ENCODE measurements at regions not wholly inside any gene's neighbourhood (a gene's known extent, or its start where the extent isn't known, plus 50 kb on each side); places are given as distances from the start of the nearest gene placed in this dataset.

DNA sequence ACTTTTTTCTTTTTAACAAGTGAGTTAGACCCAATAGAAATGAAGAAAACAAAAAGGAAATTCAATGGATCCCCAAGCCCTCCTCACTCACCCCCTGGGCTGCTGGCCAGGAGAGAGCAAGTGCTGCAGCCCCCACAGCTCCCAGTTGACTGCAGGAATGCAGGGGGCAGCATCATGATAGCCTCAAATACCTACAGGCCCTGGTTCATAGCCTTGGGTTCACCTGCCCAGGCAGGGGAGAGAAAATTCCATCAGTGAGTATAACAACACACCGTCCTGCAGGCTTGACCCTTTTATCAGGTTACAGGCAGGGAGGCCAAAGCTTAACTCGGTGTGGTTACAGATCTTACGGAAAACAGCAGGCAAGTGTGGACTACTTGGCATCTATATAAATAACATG is 76.3 kb downstream of the PHLDA1 start:
- no peak for DNase-seq (ENCODE audit: low read depth in 1 of 2, low spot score in 1 of 2)
- Histone ChIP-seq H3K27me3 (ENCODE audit: insufficient read depth, poor library complexity, severe bottlenecking) (no peaks in the 10 kb centered on the region), H3K27ac (replicated peaks) (no peak overlapping the region), H3K4me3 (replicated peaks; ENCODE audit: insufficient read depth, low read length) (no peak overlapping the region)
- TF ChIP-seq REST (IDR thresholded peaks at IDR 0.05; ENCODE audit: insufficient replicate concordance, low read depth) (no peak), GABPA (IDR thresholded peaks at IDR 0.05; ENCODE audit: low read depth) (no peak), SPI1 (IDR thresholded peaks at IDR 0.05; ENCODE audit: borderline replicate concordance, low read depth) (no peak), POLR2AphosphoS5 (IDR thresholded peaks at IDR 0.05; ENCODE audit: low read depth) (no peak)

GRCh38 chr12:75954749-75955148 is 76.8 kb downstream of the PHLDA1 start:
- no peak for TF ChIP-seq GABPA (IDR thresholded peaks at IDR 0.05; ENCODE audit: low read depth)
- TF ChIP-seq, protein P1, sequence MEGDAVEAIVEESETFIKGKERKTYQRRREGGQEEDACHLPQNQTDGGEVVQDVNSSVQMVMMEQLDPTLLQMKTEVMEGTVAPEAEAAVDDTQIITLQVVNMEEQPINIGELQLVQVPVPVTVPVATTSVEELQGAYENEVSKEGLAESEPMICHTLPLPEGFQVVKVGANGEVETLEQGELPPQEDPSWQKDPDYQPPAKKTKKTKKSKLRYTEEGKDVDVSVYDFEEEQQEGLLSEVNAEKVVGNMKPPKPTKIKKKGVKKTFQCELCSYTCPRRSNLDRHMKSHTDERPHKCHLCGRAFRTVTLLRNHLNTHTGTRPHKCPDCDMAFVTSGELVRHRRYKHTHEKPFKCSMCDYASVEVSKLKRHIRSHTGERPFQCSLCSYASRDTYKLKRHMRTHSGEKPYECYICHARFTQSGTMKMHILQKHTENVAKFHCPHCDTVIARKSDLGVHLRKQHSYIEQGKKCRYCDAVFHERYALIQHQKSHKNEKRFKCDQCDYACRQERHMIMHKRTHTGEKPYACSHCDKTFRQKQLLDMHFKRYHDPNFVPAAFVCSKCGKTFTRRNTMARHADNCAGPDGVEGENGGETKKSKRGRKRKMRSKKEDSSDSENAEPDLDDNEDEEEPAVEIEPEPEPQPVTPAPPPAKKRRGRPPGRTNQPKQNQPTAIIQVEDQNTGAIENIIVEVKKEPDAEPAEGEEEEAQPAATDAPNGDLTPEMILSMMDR (IDR thresholded peaks at IDR 0.05; ENCODE audit: insufficient read depth, low read length) = no peak
- TF ChIP-seq REST (IDR thresholded peaks at IDR 0.05; ENCODE audit: insufficient replicate concordance, low read depth) = no peak
- TF ChIP-seq POLR2AphosphoS5 (IDR thresholded peaks at IDR 0.05; ENCODE audit: low read depth) = no peak
- no peak for TF ChIP-seq SPI1 (IDR thresholded peaks at IDR 0.05; ENCODE audit: borderline replicate concordance, low read depth)
- DNase-seq (ENCODE audit: low read depth in 1 of 2, low spot score in 1 of 2) = no peak
- Histone ChIP-seq H3K27me3 (ENCODE audit: insufficient read depth, poor library complexity, severe bottlenecking) (no peaks in the 10 kb centered on the region), H3K27ac (replicated peaks) (no peak overlapping the region), H3K4me3 (replicated peaks; ENCODE audit: insufficient read depth, low read length) (no peak overlapping the region)

DNA sequence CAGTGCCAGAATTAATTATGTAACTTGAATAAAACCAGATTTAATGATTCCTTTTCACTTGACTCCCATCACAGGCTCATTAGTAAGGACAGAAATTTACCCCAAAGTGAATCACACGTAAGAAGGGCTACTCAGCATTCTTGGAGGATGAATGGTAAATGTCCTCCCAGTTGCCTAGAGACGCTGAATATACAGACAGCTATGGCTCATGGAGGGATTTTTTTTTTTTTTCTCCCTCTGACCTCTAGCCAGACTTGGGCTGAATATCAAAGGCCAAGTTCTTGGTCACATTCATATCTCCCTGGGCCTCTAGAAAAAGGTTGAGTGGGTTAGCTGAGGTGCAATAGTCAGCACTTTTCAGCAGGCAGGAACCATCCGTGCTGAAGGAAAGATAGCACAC is 77.5 kb downstream of the PHLDA1 start:
- no peak overlapping the region for H3K27ac ChIP-seq (replicated peaks)
- H3K27me3 ChIP-seq (ENCODE audit: insufficient read depth, poor library complexity, severe bottlenecking) = no peaks in the 10 kb centered on the region
- H3K4me3 ChIP-seq (replicated peaks; ENCODE audit: insufficient read depth, low read length) = no peak overlapping the region
- no peak for TF ChIP-seq SPI1 (IDR thresholded peaks at IDR 0.05; ENCODE audit: borderline replicate concordance, low read depth)
- TF ChIP-seq GABPA (IDR thresholded peaks at IDR 0.05; ENCODE audit: low read depth) = no peak
- TF ChIP-seq REST (IDR thresholded peaks at IDR 0.05; ENCODE audit: insufficient replicate concordance, low read depth) = no peak
- TF ChIP-seq, protein P1 (IDR thresholded peaks at IDR 0.05; ENCODE audit: insufficient read depth, low read length) = no peak
- TF ChIP-seq POLR2AphosphoS5 (IDR thresholded peaks at IDR 0.05; ENCODE audit: low read depth) = no peak
- no peak for DNase-seq (ENCODE audit: low read depth in 1 of 2, low spot score in 1 of 2)
